Kidney (tissue), 13 donors: ENCODE measurements at regions not wholly inside any gene's neighbourhood (a gene's known extent, or its start where the extent isn't known, plus 50 kb on each side); places are given as distances from the start of the nearest gene placed in this dataset.

Experiments used
- DNase-seq, 5 donors: peaks; one replicate each; pipeline ENCODE4 v3.0.0-alpha.2; 2013 to 2020
- FAIRE-seq: peaks from 2 replicates; lab custom pipeline; 2012; peaks lifted over from hg19 to GRCh38; lab: Jason Lieb, UNC
- H3K27ac ChIP-seq, 2 donors: one replicate each; pipeline ENCODE4 v1.7.0; 2013; ENCODE audit warnings: low read depth in 2 of 2, low read length in 2 of 2, inconsistent platforms in 1 of 2
- H3K27me3 ChIP-seq: one replicate; pipeline ENCODE4 v1.7.1; 2013; ENCODE audit warnings: low read length, inconsistent platforms; ENCODE audit not compliant: control insufficient read depth, insufficient read depth
- H3K36me3 ChIP-seq, 3 donors: one replicate each; pipeline versions ENCODE4 v1.7.0 to v1.7.1; 2013; ENCODE audit warnings: low read length in 3 of 3, control low read depth in 1 of 3, inconsistent platforms in 1 of 3; ENCODE audit not compliant: insufficient read depth in 3 of 3, control insufficient read depth in 2 of 3
- H3K4me1 ChIP-seq, 3 donors: one replicate each; pipeline versions ENCODE4 v1.7.0 to v1.7.1; 2013; ENCODE audit warnings: low read length in 3 of 3, inconsistent platforms in 1 of 3, low read depth in 1 of 3; ENCODE audit not compliant: control insufficient read depth in 2 of 3, insufficient read depth in 2 of 3
- H3K4me3 ChIP-seq, 3 donors: one replicate each; pipeline versions ENCODE4 v1.7.0 to v1.8.1; 2013; ENCODE audit warnings: low read length in 3 of 3, control low read depth in 1 of 3, inconsistent platforms in 1 of 3
- H3K9ac ChIP-seq, 3 donors: one replicate each; pipeline versions ENCODE4 v1.7.0 to v1.7.1; 2013; ENCODE audit warnings: low read length in 3 of 3, control low read depth in 1 of 3, inconsistent platforms in 1 of 3
- H3K9me3 ChIP-seq, 3 donors: one replicate each; pipeline versions ENCODE4 v1.7.0 to v1.7.1; 2013; ENCODE audit warnings: low read length in 3 of 3, control low read depth in 1 of 3, inconsistent platforms in 1 of 3; ENCODE audit not compliant: control insufficient read depth in 2 of 3, insufficient read depth in 1 of 3
- intact Hi-C: fragments of 100-400 bp; cut with DNase I; formaldehyde crosslinking; loops from one replicate; pipeline ENCODE4 v1.11.1; 2022
- TF ChIP-seq, protein P1 (sequence below): IDR thresholded peaks from 3 replicates; pipeline ENCODE4 v1.5.1; 2012; ENCODE audit warnings: mild to moderate bottlenecking, moderate library complexity, borderline replicate concordance; ENCODE audit not compliant: insufficient read depth; ENCODE audit errors: extremely low read depth
- donor health status: control.
- donor health status: control.
- donor health status: control.
- donor health status: control.
- donor health status: control.
- donor health status: DM: yes; HTN: yes; CAD: no.
- donor health status: Normal renal cell carcinoma (clear cell type).

DNA sequence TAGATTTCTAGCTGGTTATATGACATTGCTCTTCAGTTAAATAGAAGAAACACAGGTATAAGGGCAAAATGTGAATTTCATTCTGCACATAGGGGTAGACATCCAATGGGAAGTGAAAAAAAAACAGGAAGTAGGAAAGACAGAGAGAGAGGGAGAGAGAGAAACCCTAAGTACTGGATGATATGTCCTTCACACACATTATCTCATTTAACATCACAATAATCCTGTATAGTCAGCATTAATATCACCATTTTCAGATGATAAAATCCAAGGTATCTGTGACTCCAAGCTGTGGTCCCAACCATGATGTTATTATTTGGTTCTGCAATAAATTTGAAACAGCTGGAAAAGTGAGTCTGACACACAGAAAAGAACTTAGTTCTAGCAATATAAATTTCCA lies 759.9 kb downstream of the SATB2 start:
- Histone ChIP-seq H3K4me3 (no peak overlapping the region), H3K27ac (no peak overlapping the region), H3K9me3 (no peaks in the 10 kb centered on the region), H3K27me3 (no peaks in the 10 kb centered on the region), H3K36me3 (no peaks in the 10 kb centered on the region), H3K9ac (no peak overlapping the region), H3K4me1 (no peaks in the 10 kb centered on the region)
- no peak for FAIRE-seq
- DNase-seq = no peak
- intact Hi-C loops = no loop called here
- TF ChIP-seq, protein P1, sequence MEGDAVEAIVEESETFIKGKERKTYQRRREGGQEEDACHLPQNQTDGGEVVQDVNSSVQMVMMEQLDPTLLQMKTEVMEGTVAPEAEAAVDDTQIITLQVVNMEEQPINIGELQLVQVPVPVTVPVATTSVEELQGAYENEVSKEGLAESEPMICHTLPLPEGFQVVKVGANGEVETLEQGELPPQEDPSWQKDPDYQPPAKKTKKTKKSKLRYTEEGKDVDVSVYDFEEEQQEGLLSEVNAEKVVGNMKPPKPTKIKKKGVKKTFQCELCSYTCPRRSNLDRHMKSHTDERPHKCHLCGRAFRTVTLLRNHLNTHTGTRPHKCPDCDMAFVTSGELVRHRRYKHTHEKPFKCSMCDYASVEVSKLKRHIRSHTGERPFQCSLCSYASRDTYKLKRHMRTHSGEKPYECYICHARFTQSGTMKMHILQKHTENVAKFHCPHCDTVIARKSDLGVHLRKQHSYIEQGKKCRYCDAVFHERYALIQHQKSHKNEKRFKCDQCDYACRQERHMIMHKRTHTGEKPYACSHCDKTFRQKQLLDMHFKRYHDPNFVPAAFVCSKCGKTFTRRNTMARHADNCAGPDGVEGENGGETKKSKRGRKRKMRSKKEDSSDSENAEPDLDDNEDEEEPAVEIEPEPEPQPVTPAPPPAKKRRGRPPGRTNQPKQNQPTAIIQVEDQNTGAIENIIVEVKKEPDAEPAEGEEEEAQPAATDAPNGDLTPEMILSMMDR = no peak

DNA sequence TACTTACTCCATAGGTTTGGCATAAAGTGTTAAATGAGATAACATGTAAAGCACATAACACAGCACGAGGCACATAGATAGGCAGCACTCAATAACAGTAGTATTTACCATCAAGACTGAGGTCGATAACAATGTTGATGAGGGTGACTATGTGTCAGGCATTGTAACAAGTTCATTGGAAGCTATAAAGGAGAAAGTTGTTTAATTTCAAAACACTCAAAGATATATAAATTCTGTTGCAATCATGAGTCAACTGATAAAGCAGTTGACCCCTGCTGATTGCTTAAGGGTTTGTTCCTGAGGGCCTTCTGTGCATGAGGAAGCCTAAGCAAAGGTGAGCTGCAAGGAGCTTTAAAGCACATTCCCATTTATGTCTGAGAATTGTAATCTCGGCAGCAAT lies 760.5 kb downstream of the SATB2 start:
- Histone ChIP-seq H3K4me1 (peaks cover 0 to under 1% (median 0%) of the 10 kb centered on the region in 3 donors), H3K9me3 (no peaks in the 10 kb centered on the region), H3K27ac (no peak overlapping the region), H3K9ac (no peak overlapping the region), H3K27me3 (no peaks in the 10 kb centered on the region), H3K36me3 (no peaks in the 10 kb centered on the region), H3K4me3 (no peak overlapping the region)
- intact Hi-C loops = no loop called here
- FAIRE-seq (no peak), DNase-seq (no peak)
- TF ChIP-seq, protein P1 = no peak

DNA sequence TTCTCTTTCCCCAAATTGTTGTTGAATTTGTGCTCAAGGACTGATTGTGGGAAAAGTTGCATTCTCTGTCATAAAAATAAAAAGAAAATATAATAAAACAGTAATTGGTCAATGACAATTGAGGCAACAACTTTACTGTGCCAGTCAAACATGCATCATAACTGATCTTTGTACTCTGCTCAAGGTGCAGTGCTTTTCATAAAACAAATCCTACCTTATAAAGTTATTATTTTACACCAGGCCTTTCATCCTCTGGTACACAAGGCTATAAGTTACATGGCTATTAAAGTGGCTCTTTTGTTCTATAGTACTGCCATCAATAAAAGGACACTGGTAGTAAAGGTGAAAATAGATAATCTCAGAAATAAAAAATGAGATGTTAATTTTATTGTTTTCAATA lies 761.9 kb downstream of the SATB2 start:
- no peak for FAIRE-seq
- Histone ChIP-seq H3K27me3 (no peaks in the 10 kb centered on the region), H3K9ac (no peak overlapping the region), H3K4me1 (peaks cover 0 to 7% (median 0%) of the 10 kb centered on the region in 3 donors), H3K27ac (no peak overlapping the region), H3K4me3 (no peak overlapping the region), H3K9me3 (no peaks in the 10 kb centered on the region), H3K36me3 (no peaks in the 10 kb centered on the region)
- intact Hi-C loops = no loop called here
- DNase-seq = no peak
- TF ChIP-seq, protein P1 = no peak

DNA sequence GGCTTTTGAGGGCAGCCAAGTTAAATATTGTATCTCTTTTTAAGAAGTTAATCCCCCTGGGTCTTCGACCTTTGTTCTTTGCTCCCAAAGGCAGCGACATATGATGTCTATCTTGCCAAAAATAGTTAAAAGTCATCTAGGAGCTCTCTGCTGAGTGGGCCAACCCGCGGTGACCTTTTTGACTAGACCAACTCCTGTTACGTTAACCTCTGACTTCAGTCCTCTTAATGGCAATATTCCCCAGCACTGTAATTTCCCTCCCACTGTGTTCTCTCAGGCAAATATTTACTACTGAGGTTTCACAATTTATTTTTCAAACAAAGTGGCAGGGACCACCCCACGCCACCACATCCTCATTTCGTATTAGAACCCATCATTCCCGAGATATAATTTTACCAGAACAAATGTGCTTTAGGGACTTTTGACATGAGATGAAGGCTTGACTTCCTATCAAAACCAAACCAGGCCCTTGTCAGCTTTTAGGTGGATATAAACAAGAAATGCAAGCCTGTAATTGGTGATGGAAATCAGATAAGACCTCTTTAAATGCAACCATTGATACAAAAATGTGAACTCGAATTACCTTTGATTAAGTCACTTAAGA lies 764.7 kb downstream of the SATB2 start:
- DNase-seq (peak in 1 of 5 donors; percentile 19), FAIRE-seq (peak; percentile 66)
- Histone ChIP-seq H3K36me3 (no peaks in the 10 kb centered on the region), H3K27me3 (no peaks in the 10 kb centered on the region), H3K9ac (no peak overlapping the region), H3K4me1 (peaks cover 0 to 7% (median 0%) of the 10 kb centered on the region in 3 donors), H3K27ac (peak overlapping the region in 1 of 2 donors; percentile 16), H3K4me3 (no peak overlapping the region), H3K9me3 (no peaks in the 10 kb centered on the region)
- TF ChIP-seq, protein P1 = no peak
- intact Hi-C loops = no loop called here
